Endothelial cell of umbilical vein (primary cell): ENCODE measurements at regions not wholly inside any gene's neighbourhood (a gene's known extent, or its start where the extent isn't known, plus 50 kb on each side); places are given as distances from the start of the nearest gene placed in this dataset.

ENCODE experiments used
- BruUV-seq: library from RNA; stranded (reverse); fragments of 400-500 nt; replicated peaks from 2 replicates; lab custom pipeline; 2021; lab: Mats Ljungman, UMichigan
- CTCF ChIA-PET: fragments of 300-600, 350-600 bp; sonication (Branson Sonifier 250); formaldehyde crosslinking; loops from one replicate; lab custom pipeline; 2021; ENCODE audit warnings: antibody characterized with exemption, inconsistent platforms; lab: Charles Lee
- POLR2A ChIA-PET: fragments of 300-600, 350-600 bp; sonication (Branson Sonifier 250); formaldehyde crosslinking; loops from one replicate; lab custom pipeline; 2021; ENCODE audit warnings: antibody characterized with exemption, inconsistent platforms; lab: Charles Lee
- DNase-seq: peaks from one replicate; pipeline ENCODE4 v3.0.0-alpha.2; 2011; ENCODE audit warnings: low read depth, low spot score
- FAIRE-seq: peaks from 2 replicates; lab custom pipeline; 2011; peaks lifted over from hg19 to GRCh38; lab: Jason Lieb, UNC
- H2AFZ ChIP-seq: 2 replicates; pipeline ENCODE4 v1.6.0; 2012; ENCODE audit warnings: low read depth, low read length, control low read depth, inconsistent platforms
- H3K27ac ChIP-seq: 2 replicates; pipeline ENCODE4 v1.5.1; 2011; ENCODE audit warnings: low read depth, mild to moderate bottlenecking, control low read depth, low read length, moderate library complexity; ENCODE audit not compliant: insufficient read depth
- H3K27me3 ChIP-seq, 2 experiments: 2 replicates each; pipeline versions ENCODE4 v1.6.0 to v1.6.1; 2011; ENCODE audit warnings: low read length in 2 of 2, mixed read lengths in 1 of 2; ENCODE audit not compliant: control insufficient read depth in 2 of 2, insufficient read depth in 2 of 2
- H3K36me3 ChIP-seq, 2 experiments: 2 replicates in 1 of 2; 3 replicates in 1 of 2; pipeline ENCODE4 v1.5.1; 2011; ENCODE audit warnings: low read length in 2 of 2, mild to moderate bottlenecking in 1 of 2, moderate library complexity in 1 of 2; ENCODE audit not compliant: control insufficient read depth in 2 of 2, insufficient read depth in 2 of 2; ENCODE audit errors: extremely low read depth in 1 of 2
- H3K4me1 ChIP-seq: 3 replicates; pipeline ENCODE4 v1.5.1; 2011; ENCODE audit warnings: mild to moderate bottlenecking, low read length; ENCODE audit not compliant: control insufficient read depth, insufficient read depth; ENCODE audit errors: extremely low read depth
- H3K4me2 ChIP-seq: 2 replicates; pipeline ENCODE4 v1.6.1; 2011; ENCODE audit warnings: low read length, control low read depth, mixed read lengths; ENCODE audit not compliant: insufficient read depth
- H3K4me3 ChIP-seq, 3 experiments: fragments of 200-600 bp in 1 of 3; sonication (generic), shearing (Covaris generic) in 1 of 3; replicated peaks in 1 of 3; 2 replicates each; pipeline ENCODE4 v1.5.1; 2011 to 2016; ENCODE audit warnings: control low read depth in 3 of 3, low read length in 3 of 3, mild to moderate bottlenecking in 2 of 3, inconsistent platforms in 1 of 3, low read depth in 1 of 3, moderate library complexity in 1 of 3; ENCODE audit not compliant: insufficient read depth in 1 of 3
- H3K79me2 ChIP-seq: 2 replicates; pipeline ENCODE4 v1.6.0; 2012; ENCODE audit warnings: low read length, inconsistent platforms; ENCODE audit not compliant: control insufficient read depth, insufficient read depth
- H3K9ac ChIP-seq: replicated peaks from 2 replicates; pipeline ENCODE3; 2011; ENCODE audit warnings: low read length, control low read depth; ENCODE audit not compliant: insufficient read depth; ENCODE audit errors: extremely low read depth
- H3K9me1 ChIP-seq: replicated peaks from 3 replicates; pipeline ENCODE4 v1.6.0; 2011; ENCODE audit warnings: mild to moderate bottlenecking, low read length; ENCODE audit not compliant: control insufficient read depth, insufficient read depth; ENCODE audit errors: extremely low read depth
- H3K9me3 ChIP-seq: replicated peaks from 2 replicates; pipeline ENCODE4 v1.5.1; 2012; ENCODE audit warnings: low read length, inconsistent platforms; ENCODE audit not compliant: control insufficient read depth, insufficient read depth
- H4K20me1 ChIP-seq: replicated peaks from 2 replicates; pipeline ENCODE3; 2011; ENCODE audit warnings: mild to moderate bottlenecking, low read length; ENCODE audit not compliant: control insufficient read depth, insufficient read depth; ENCODE audit errors: extremely low read depth
- EZH2 ChIP-seq: IDR thresholded peaks from 2 replicates; pipeline ENCODE4 v1.6.1; 2012; ENCODE audit warnings: borderline replicate concordance, low read depth, mild to moderate bottlenecking, moderate library complexity, low read length, inconsistent platforms; ENCODE audit not compliant: severe bottlenecking
- FOS ChIP-seq: IDR thresholded peaks from 2 replicates; pipeline ENCODE4 v1.6.1; 2011; ENCODE audit warnings: mild to moderate bottlenecking, low read length, moderate library complexity, borderline replicate concordance; ENCODE audit not compliant: insufficient read depth
- JUN ChIP-seq: IDR thresholded peaks from 2 replicates; pipeline ENCODE4 v1.6.1; 2011; ENCODE audit warnings: borderline replicate concordance, low read depth; ENCODE audit not compliant: insufficient read length, insufficient read depth
- POLR2AphosphoS5 ChIP-seq: IDR thresholded peaks from 2 replicates; pipeline ENCODE4 v1.6.1; 2012; ENCODE audit warnings: low read depth, mild to moderate bottlenecking, control low read depth, low read length, moderate library complexity; ENCODE audit not compliant: insufficient read depth
- dilution Hi-C: fragments of 300-500 bp; cut with MboI; formaldehyde crosslinking; loops from one replicate; pipeline ENCODE4 v1.15.0; 2019; ENCODE audit warnings: low sequenced_read_pairs; ENCODE audit not compliant: extremely low pct_ligation_motif_present
- intact Hi-C: fragments of 100-400 bp; cut with micrococcal nuclease; formaldehyde crosslinking; loops from one replicate; pipeline ENCODE4 v1.10.0; 2022
- TF ChIP-seq, protein P1 (sequence below): IDR thresholded peaks from 2 replicates; pipeline ENCODE4 v1.6.1; 2011; ENCODE audit not compliant: insufficient read depth, insufficient read length

DNA sequence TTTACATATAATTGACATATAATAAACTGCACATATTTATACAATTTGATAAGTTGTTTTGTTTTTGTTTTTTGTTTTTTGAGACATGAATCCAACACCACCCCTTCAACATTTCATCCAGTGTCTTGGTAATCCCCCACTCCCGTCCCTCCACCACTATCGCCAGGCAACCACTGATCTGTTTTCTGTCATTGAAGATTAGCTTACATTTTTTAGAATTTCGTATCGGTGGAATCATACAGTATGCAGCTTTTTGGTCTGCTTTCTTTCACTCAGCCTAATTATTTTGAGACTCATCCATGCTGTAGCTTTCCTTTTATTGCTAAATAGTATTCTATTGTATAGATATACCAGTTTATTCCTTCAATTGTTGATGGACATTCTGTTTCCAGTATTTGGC is 94.1 kb upstream of the FRY start:
- Histone ChIP-seq H2AFZ (no peak overlapping the region), H3K27me3 (no peaks in the 10 kb centered on the region), H3K9me3 (no peaks in the 10 kb centered on the region), H4K20me1 (no peaks in the 10 kb centered on the region), H3K27ac (no peak overlapping the region), H3K36me3 (no peaks in the 10 kb centered on the region), H3K9ac (no peak overlapping the region), H3K4me1 (no peaks in the 10 kb centered on the region), H3K9me1 (no peaks in the 10 kb centered on the region), H3K4me2 (no peak overlapping the region), H3K79me2 (no peaks in the 10 kb centered on the region), H3K4me3 (no peak overlapping the region)
- ChIA-PET POLR2A (no interaction called here), CTCF (no interaction called here)
- no peak for DNase-seq
- dilution Hi-C loops (no loop called here), intact Hi-C loops (no loop called here)
- BruUV-seq, result no TSS peak
- TF ChIP-seq EZH2 (no peak), JUN (no peak), FOS (no peak), POLR2AphosphoS5 (no peak)
- no peak for FAIRE-seq

DNA sequence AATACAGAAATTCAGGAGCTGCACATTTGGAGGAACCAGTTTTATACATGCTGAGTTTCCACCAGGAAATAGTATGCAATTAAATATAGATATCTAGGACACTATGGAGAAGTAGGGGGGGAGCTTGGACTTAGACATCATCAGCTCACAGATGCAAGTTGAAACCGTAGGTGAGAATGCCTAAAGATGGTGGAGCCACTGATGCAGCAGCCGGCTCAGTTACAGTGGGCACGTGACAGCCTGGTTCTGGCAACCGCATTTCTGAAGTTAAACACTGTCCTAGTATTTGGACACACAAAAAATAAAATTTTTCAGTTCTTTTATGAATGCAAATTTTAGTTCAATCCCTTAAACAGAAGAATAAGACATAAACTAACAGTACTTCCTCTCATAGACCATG is 91.5 kb upstream of the FRY start:
- TF ChIP-seq FOS (no peak), POLR2AphosphoS5 (no peak), EZH2 (no peak), JUN (no peak)
- TF ChIP-seq, protein P1, sequence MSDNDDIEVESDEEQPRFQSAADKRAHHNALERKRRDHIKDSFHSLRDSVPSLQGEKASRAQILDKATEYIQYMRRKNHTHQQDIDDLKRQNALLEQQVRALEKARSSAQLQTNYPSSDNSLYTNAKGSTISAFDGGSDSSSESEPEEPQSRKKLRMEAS, result no peak
- Histone ChIP-seq H3K9me1 (no peaks in the 10 kb centered on the region), H3K4me1 (no peaks in the 10 kb centered on the region), H3K79me2 (no peaks in the 10 kb centered on the region), H3K4me2 (no peak overlapping the region), H3K36me3 (no peaks in the 10 kb centered on the region), H3K9ac (no peak overlapping the region), H2AFZ (no peak overlapping the region), H3K27ac (no peak overlapping the region), H3K9me3 (no peaks in the 10 kb centered on the region), H3K4me3 (no peak overlapping the region), H4K20me1 (no peaks in the 10 kb centered on the region), H3K27me3 (peaks cover 0 to 2% of the 10 kb centered on the region in 2 experiments)
- intact Hi-C loops (no loop called here), dilution Hi-C loops (no loop called here)
- CTCF ChIA-PET, result no interaction called here
- POLR2A ChIA-PET, result no interaction called here
- BruUV-seq, result no TSS peak
- no peak for FAIRE-seq
- DNase-seq, result no peak
